ENCODE measurements at regions not wholly inside any gene's neighbourhood (a gene's known extent, or its start where the extent isn't known, plus 50 kb on each side); places are given as distances from the start of the nearest gene placed in this dataset.

DNA sequence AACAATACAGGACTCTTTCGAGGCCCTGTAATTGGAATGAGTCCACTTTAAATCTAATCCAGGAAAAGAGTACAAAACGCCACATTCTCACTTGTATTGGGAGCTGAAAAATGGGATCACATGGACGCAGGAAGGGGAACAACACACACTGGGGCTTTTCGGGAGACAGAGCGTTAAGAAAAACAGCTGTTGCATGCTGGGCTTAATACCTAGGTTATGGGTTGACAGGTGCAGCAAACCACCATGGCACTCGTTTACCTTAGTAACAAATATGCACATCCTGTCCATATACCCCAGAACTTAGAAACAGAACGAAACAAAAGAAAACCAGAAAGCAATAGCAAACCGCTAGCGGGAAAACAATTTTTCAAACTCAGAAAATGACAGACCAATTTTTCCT lies 1532.7 kb upstream of the TPTE start:
- 1% methylated on average over 8 of the region's 9 CpGs for WGBS (ENCODE audit: insufficient coverage, low coverage, missing lambda C conversion rate)
- Histone ChIP-seq H3K4me3 (no peak overlapping the region), H3K9ac (ENCODE audit: insufficient read depth in 1 of 2, low read depth in 2 of 2, low read length in 2 of 2) (no peak overlapping the region), H3K9me3 (replicated peaks; ENCODE audit: control insufficient read depth, insufficient read depth, low read depth, low read length) (no peaks in the 10 kb centered on the region; the same call in 1 of the 2 replicates), H3K4me1 (replicated peaks in 1 of 2; ENCODE audit: control insufficient read depth in 2 of 2, insufficient read depth in 2 of 2, low read length in 2 of 2) (no peaks in the 10 kb centered on the region), H3K9me1 (ENCODE audit: control insufficient read depth, insufficient read depth, low read length) (no peaks in the 10 kb centered on the region), H3K36me3 (ENCODE audit: control insufficient read depth, insufficient read depth, low read length) (no peaks in the 10 kb centered on the region), H2AFZ (ENCODE audit: low read depth, low read length) (no peak overlapping the region), H3K4me2 (ENCODE audit: insufficient read depth, low read length) (no peak overlapping the region), H3K27ac (ENCODE audit: extremely low read depth, low read depth, low read length) (no peak overlapping the region), H4K20me1 (replicated peaks; ENCODE audit: control insufficient read depth, insufficient read depth, low read length) (no peaks in the 10 kb centered on the region), H3K79me2 (ENCODE audit: control insufficient read depth, insufficient read depth, low read length) (no peaks in the 10 kb centered on the region), H3K27me3 (ENCODE audit: control insufficient read depth in 2 of 2, insufficient read depth in 2 of 2, low read length in 2 of 2) (no peaks in the 10 kb centered on the region)
- intact Hi-C loops (cut with micrococcal nuclease) (no loop called here), in situ Hi-C loops (cut with MboI) (no loop called here)
- FAIRE-seq (no peak), DNase-seq (ENCODE audit: extremely low read depth in 1 of 4, low spot score in 3 of 4) (peak in 1 of 4 experiments; percentile 80), ATAC-seq (no peak)
- ChIA-PET POLR2A (no interaction called here), CTCF (ENCODE audit: low intra/inter-chr PET ratio) (no interaction called here)
- TF ChIP-seq, protein P1, sequence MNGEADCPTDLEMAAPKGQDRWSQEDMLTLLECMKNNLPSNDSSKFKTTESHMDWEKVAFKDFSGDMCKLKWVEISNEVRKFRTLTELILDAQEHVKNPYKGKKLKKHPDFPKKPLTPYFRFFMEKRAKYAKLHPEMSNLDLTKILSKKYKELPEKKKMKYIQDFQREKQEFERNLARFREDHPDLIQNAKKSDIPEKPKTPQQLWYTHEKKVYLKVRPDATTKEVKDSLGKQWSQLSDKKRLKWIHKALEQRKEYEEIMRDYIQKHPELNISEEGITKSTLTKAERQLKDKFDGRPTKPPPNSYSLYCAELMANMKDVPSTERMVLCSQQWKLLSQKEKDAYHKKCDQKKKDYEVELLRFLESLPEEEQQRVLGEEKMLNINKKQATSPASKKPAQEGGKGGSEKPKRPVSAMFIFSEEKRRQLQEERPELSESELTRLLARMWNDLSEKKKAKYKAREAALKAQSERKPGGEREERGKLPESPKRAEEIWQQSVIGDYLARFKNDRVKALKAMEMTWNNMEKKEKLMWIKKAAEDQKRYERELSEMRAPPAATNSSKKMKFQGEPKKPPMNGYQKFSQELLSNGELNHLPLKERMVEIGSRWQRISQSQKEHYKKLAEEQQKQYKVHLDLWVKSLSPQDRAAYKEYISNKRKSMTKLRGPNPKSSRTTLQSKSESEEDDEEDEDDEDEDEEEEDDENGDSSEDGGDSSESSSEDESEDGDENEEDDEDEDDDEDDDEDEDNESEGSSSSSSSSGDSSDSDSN (IDR thresholded peaks at IDR 0.05; ENCODE audit: borderline replicate concordance in 1 of 2, low read depth in 2 of 2, low read length in 2 of 2): peak; percentile 85 to 96
- TF ChIP-seq ZKSCAN1 (IDR thresholded peaks at IDR 0.05; ENCODE audit: low read depth, low read length): peak; percentile 58; the same call in 1 of the 2 replicates
- TF ChIP-seq, protein P2, sequence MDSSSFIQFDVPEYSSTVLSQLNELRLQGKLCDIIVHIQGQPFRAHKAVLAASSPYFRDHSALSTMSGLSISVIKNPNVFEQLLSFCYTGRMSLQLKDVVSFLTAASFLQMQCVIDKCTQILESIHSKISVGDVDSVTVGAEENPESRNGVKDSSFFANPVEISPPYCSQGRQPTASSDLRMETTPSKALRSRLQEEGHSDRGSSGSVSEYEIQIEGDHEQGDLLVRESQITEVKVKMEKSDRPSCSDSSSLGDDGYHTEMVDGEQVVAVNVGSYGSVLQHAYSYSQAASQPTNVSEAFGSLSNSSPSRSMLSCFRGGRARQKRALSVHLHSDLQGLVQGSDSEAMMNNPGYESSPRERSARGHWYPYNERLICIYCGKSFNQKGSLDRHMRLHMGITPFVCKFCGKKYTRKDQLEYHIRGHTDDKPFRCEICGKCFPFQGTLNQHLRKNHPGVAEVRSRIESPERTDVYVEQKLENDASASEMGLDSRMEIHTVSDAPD (CRISPR knock-in tag; IDR thresholded peaks at IDR 0.05): no peak
- no peak for TF ChIP-seq CXXC5 (CRISPR knock-in tag; IDR thresholded peaks at IDR 0.05)
- TF ChIP-seq, protein P3, sequence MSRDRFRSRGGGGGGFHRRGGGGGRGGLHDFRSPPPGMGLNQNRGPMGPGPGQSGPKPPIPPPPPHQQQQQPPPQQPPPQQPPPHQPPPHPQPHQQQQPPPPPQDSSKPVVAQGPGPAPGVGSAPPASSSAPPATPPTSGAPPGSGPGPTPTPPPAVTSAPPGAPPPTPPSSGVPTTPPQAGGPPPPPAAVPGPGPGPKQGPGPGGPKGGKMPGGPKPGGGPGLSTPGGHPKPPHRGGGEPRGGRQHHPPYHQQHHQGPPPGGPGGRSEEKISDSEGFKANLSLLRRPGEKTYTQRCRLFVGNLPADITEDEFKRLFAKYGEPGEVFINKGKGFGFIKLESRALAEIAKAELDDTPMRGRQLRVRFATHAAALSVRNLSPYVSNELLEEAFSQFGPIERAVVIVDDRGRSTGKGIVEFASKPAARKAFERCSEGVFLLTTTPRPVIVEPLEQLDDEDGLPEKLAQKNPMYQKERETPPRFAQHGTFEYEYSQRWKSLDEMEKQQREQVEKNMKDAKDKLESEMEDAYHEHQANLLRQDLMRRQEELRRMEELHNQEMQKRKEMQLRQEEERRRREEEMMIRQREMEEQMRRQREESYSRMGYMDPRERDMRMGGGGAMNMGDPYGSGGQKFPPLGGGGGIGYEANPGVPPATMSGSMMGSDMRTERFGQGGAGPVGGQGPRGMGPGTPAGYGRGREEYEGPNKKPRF (IDR thresholded peaks at IDR 0.05; ENCODE audit: low read depth, low read length): no peak
- no peak for TF ChIP-seq PRMT5 (CRISPR knock-in tag; IDR thresholded peaks at IDR 0.05)
- no TSS peak for BruUV-seq (replicated peaks)
